Panc1 (cell line): ENCODE measurements at regions not wholly inside any gene's neighbourhood (a gene's known extent, or its start where the extent isn't known, plus 50 kb on each side); places are given as distances from the start of the nearest gene placed in this dataset.

ENCODE experiments used
- ATAC-seq: fragments of 200-7000 bp; cut with Tn5 transposase; 2 replicates; pipeline ENCODE4 v1.9.1; 2020; ENCODE audit warnings: mild to moderate bottlenecking, moderate library complexity
- BruUV-seq: library from RNA; stranded (reverse); fragments of 400-500 nt; replicated peaks from 2 replicates; lab custom pipeline; 2021; lab: Mats Ljungman, UMichigan
- CTCF ChIA-PET: fragments of 300-600 bp; sonication (Branson Sonifier 250); formaldehyde crosslinking; loops from one replicate; lab custom pipeline; 2022; ENCODE audit warnings: antibody characterized with exemption; lab: Charles Lee
- POLR2A ChIA-PET: fragments of 300-600 bp; sonication (Branson Sonifier 250); formaldehyde crosslinking; loops from one replicate; lab custom pipeline; 2022; ENCODE audit warnings: antibody characterized with exemption; lab: Charles Lee
- DNase-seq: peaks from one replicate; pipeline ENCODE4 v3.0.0-alpha.2; 2010; ENCODE audit warnings: low read depth, low spot score
- H3K27ac ChIP-seq: 2 replicates; pipeline ENCODE4 v1.5.1; 2011; ENCODE audit warnings: mild to moderate bottlenecking, low read length, inconsistent platforms
- H3K27me3 ChIP-seq: fragments of 200-500 bp; sonication (Bioruptor generic); 2 replicates; pipeline ENCODE4 v1.6.0; 2014; ENCODE audit warnings: low read length, inconsistent platforms; ENCODE audit not compliant: control insufficient read depth, insufficient read depth
- H3K36me3 ChIP-seq: fragments of 200-500 bp; sonication (Bioruptor generic); 2 replicates; pipeline ENCODE4 v1.5.1; 2014; ENCODE audit warnings: inconsistent platforms, mild to moderate bottlenecking, low read length, moderate library complexity; ENCODE audit not compliant: control insufficient read depth, insufficient read depth
- H3K4me1 ChIP-seq: 2 replicates; pipeline ENCODE4 v1.5.1; 2011; ENCODE audit warnings: inconsistent platforms, mild to moderate bottlenecking, low read length, moderate library complexity; ENCODE audit not compliant: control insufficient read depth, insufficient read depth
- H3K4me3 ChIP-seq, 2 experiments: 2 replicates each; pipeline ENCODE4 v1.5.1; 2011 to 2012; ENCODE audit warnings: low read depth in 2 of 2, low read length in 2 of 2, mild to moderate bottlenecking in 2 of 2, inconsistent platforms in 1 of 2, moderate library complexity in 1 of 2
- H3K9me3 ChIP-seq: fragments of 200-500 bp; sonication (Bioruptor generic); 2 replicates; pipeline ENCODE4 v1.5.1; 2014; ENCODE audit warnings: low read depth, mild to moderate bottlenecking, inconsistent platforms, low read length, moderate library complexity; ENCODE audit not compliant: control insufficient read depth, insufficient read depth
- CTCF ChIP-seq: fragments of 450-650 bp; IDR thresholded peaks from 2 replicates; pipeline ENCODE4 v1.5.1; 2017; ENCODE audit warnings: mild to moderate bottlenecking
- POLR2AphosphoS5 ChIP-seq: IDR thresholded peaks from 2 replicates; pipeline ENCODE4 v1.6.1; 2012; ENCODE audit warnings: mild to moderate bottlenecking, low read depth, low read length, moderate library complexity
- REST ChIP-seq, 2 experiments: IDR thresholded peaks; 2 replicates each; pipeline ENCODE4 v1.6.1; 2011 to 2012; ENCODE audit warnings: low read depth in 2 of 2, control low read depth in 1 of 2, low read length in 1 of 2, mild to moderate bottlenecking in 1 of 2, moderate library complexity in 1 of 2; ENCODE audit not compliant: insufficient read depth in 1 of 2
- SIN3A ChIP-seq: IDR thresholded peaks from 2 replicates; pipeline ENCODE4 v1.6.1; 2012; ENCODE audit warnings: low read depth, mild to moderate bottlenecking, low read length, moderate library complexity, borderline replicate concordance; ENCODE audit not compliant: insufficient read depth
- TCF7L2 ChIP-seq: IDR thresholded peaks from 2 replicates; pipeline ENCODE4 v1.6.1; 2011; ENCODE audit warnings: mild to moderate bottlenecking, low read depth, low read length, inconsistent platforms
- in situ Hi-C: cut with HindIII; loops from 2 replicates; pipeline ENCODE4 v1.10.0; 2016; ENCODE audit warnings: low sequenced_read_pairs, low pct_unique_long_range_greater_than_20kb
- intact Hi-C: fragments of 100-400 bp; cut with micrococcal nuclease; formaldehyde crosslinking; loops from one replicate; pipeline ENCODE4 v1.10.0; 2022; ENCODE audit not compliant: unreplicated experiment

GRCh38 chr5:130995851-130996250 is 169.2 kb downstream of the HINT1 start:
- ATAC-seq (no peak), DNase-seq (no peak)
- POLR2A ChIA-PET: no interaction called here
- BruUV-seq: no TSS peak
- no peak overlapping the region for H3K4me3 ChIP-seq
- H3K9me3 ChIP-seq: no peaks in the 10 kb centered on the region
- CTCF ChIA-PET: no interaction called here
- in situ Hi-C loops: no loop called here
- intact Hi-C loops: no loop called here
- H3K27ac ChIP-seq: no peak overlapping the region
- H3K4me1 ChIP-seq: no peaks in the 10 kb centered on the region
- no peak for TF ChIP-seq CTCF
- TF ChIP-seq TCF7L2: no peak
- TF ChIP-seq POLR2AphosphoS5: no peak
- TF ChIP-seq REST (IDR thresholded peaks at IDR 0.05; ENCODE audit: insufficient read depth in 1 of 2, low read depth in 2 of 2, low read length in 1 of 2): no peak
- no peak for TF ChIP-seq SIN3A
- no peaks in the 10 kb centered on the region for H3K36me3 ChIP-seq
- no peaks in the 10 kb centered on the region for H3K27me3 ChIP-seq

GRCh38 chr5:130995254-130995515 is 169.9 kb downstream of the HINT1 start:
- ChIA-PET POLR2A (no interaction called here), CTCF (interaction anchor here (0.6 kb wide), 1 partner anchor 201 kb away, joined by 11 read pairs; no protein-coding TSS in a partner anchor)
- Histone ChIP-seq H3K36me3 (no peaks in the 10 kb centered on the region), H3K9me3 (no peaks in the 10 kb centered on the region), H3K4me1 (no peaks in the 10 kb centered on the region), H3K4me3 (no peak overlapping the region), H3K27me3 (no peaks in the 10 kb centered on the region), H3K27ac (no peak overlapping the region)
- no TSS peak for BruUV-seq
- ATAC-seq: no peak
- in situ Hi-C loops: no loop called here
- intact Hi-C loops: no loop called here
- TF ChIP-seq TCF7L2: no peak
- no peak for TF ChIP-seq SIN3A
- TF ChIP-seq POLR2AphosphoS5: no peak
- no peak for TF ChIP-seq REST (IDR thresholded peaks at IDR 0.05; ENCODE audit: insufficient read depth in 1 of 2, low read depth in 2 of 2, low read length in 1 of 2)
- TF ChIP-seq CTCF: no peak
- DNase-seq: no peak
